Prostate gland (tissue), 2 donors: ENCODE measurements at regions not wholly inside any gene's neighbourhood (a gene's known extent, or its start where the extent isn't known, plus 50 kb on each side); places are given as distances from the start of the nearest gene placed in this dataset.

Experiments
- DNase-seq: peaks from one replicate; pipeline ENCODE4 v3.0.0-alpha.2; 2019; ENCODE audit warnings: low spot score
- H3K27ac ChIP-seq, 2 donors: fragments of 200-600 bp; sonication (generic); 2 replicates each; pipeline ENCODE4 v1.5.1; 2017 to 2019
- H3K27me3 ChIP-seq: fragments of 200-600 bp; sonication (generic); replicated peaks from 2 replicates; pipeline ENCODE4 v1.5.1; 2019; ENCODE audit not compliant: insufficient read depth
- H3K36me3 ChIP-seq, 2 donors: fragments of 200-600 bp; sonication (generic); 1 replicate in 1 of 2; 2 replicates in 1 of 2; pipeline versions ENCODE4 v1.5.1 to v1.8.1; 2017 to 2019
- H3K4me1 ChIP-seq: fragments of 200-600 bp; sonication (generic); replicated peaks from 2 replicates; pipeline ENCODE4 v1.5.1; 2019
- H3K4me3 ChIP-seq, 2 donors: fragments of 200-600 bp; sonication (generic); 2 replicates each; pipeline ENCODE4 v1.5.1; 2017 to 2019
- H3K9me3 ChIP-seq: fragments of 200-600 bp; sonication (generic); 2 replicates; pipeline ENCODE4 v1.5.1; 2017
- CTCF ChIP-seq, 4 experiments: fragments of 200-600 bp in 2 of 4; fragments of 450-650 bp in 2 of 4; sonication (generic) in 2 of 4; IDR thresholded peaks; 1 replicate in 3 of 4; 2 replicates in 1 of 4; pipeline ENCODE4 v1.5.1; 2016 to 2019; ENCODE audit warnings: antibody characterized with exemption in 4 of 4, mild to moderate bottlenecking in 2 of 4, moderate library complexity in 2 of 4
- POLR2A ChIP-seq: fragments of 450-650 bp; IDR thresholded peaks from one replicate; pipeline ENCODE4 v1.6.1; 2016; ENCODE audit warnings: antibody characterized with exemption, mild to moderate bottlenecking
- POLR2AphosphoS5 ChIP-seq: sonication (generic); formaldehyde crosslinking; IDR thresholded peaks from one replicate; pipeline ENCODE4 v1.6.1; 2017; ENCODE audit warnings: antibody characterized with exemption
- WGBS: methylation state at CpG from one replicate; pipeline ENCODE4 v1.1.5; 2018; 5-methylcytosine and 5-hydroxymethylcytosine counted together
- intact Hi-C: fragments of 100-400 bp; cut with DNase I; formaldehyde crosslinking; loops from one replicate; pipeline ENCODE4 v1.14.2; 2022

- no peak for DNase-seq
- intact Hi-C loops, result no loop called here
- H3K27me3 ChIP-seq, result no peaks in the 10 kb centered on the region
- no peak for TF ChIP-seq POLR2AphosphoS5
- no peak for TF ChIP-seq CTCF (IDR thresholded peaks at IDR 0.05)
- no peak for TF ChIP-seq POLR2A
- H3K4me1 ChIP-seq, result no peaks in the 10 kb centered on the region
- WGBS, result 75% methylated on average over 2 of the region's 2 CpGs
- no peak overlapping the region for H3K4me3 ChIP-seq
- no peaks in the 10 kb centered on the region for H3K36me3 ChIP-seq
- no peak overlapping the region for H3K27ac ChIP-seq
- no peaks in the 10 kb centered on the region for H3K9me3 ChIP-seq
Measured at GRCh38 chr4:175297965-175298565, 379.9 kb downstream of the ADAM29 start.

- Histone ChIP-seq H3K27ac (no peak overlapping the region), H3K9me3 (no peaks in the 10 kb centered on the region), H3K4me1 (no peaks in the 10 kb centered on the region), H3K4me3 (no peak overlapping the region), H3K36me3 (no peaks in the 10 kb centered on the region), H3K27me3 (no peaks in the 10 kb centered on the region)
- intact Hi-C loops, result no loop called here
- DNase-seq, result no peak
- no peak for TF ChIP-seq CTCF (IDR thresholded peaks at IDR 0.05)
- TF ChIP-seq POLR2A, result no peak
- no peak for TF ChIP-seq POLR2AphosphoS5
Measured at GRCh38 chr4:175306436-175306835, 388.3 kb downstream of the ADAM29 start.

- 79% methylated on average over 1 of the region's 1 CpG for WGBS
Measured at GRCh38 chr4:175307326-175307725, 389.2 kb downstream of the ADAM29 start.

GRCh38 chr4:175308236-175308635 lies 390.1 kb downstream of the ADAM29 start:
- Histone ChIP-seq H3K4me1 (no peaks in the 10 kb centered on the region), H3K36me3 (no peaks in the 10 kb centered on the region), H3K27ac (no peak overlapping the region), H3K9me3 (no peaks in the 10 kb centered on the region), H3K4me3 (no peak overlapping the region), H3K27me3 (no peaks in the 10 kb centered on the region)
- 82% methylated on average over 5 of the region's 5 CpGs for WGBS
- TF ChIP-seq POLR2AphosphoS5, result no peak
- no peak for TF ChIP-seq CTCF (IDR thresholded peaks at IDR 0.05)
- TF ChIP-seq POLR2A, result no peak
- DNase-seq, result no peak
- intact Hi-C loops, result no loop called here

More at GRCh38 chr4:175307326-175307725, 389.2 kb downstream of the ADAM29 start:
- Histone ChIP-seq H3K36me3 (no peaks in the 10 kb centered on the region), H3K27ac (no peak overlapping the region), H3K4me3 (no peak overlapping the region), H3K9me3 (no peaks in the 10 kb centered on the region), H3K4me1 (no peaks in the 10 kb centered on the region), H3K27me3 (no peaks in the 10 kb centered on the region)
- TF ChIP-seq POLR2A, result no peak
- TF ChIP-seq CTCF (IDR thresholded peaks at IDR 0.05), result no peak
- TF ChIP-seq POLR2AphosphoS5, result no peak
- no peak for DNase-seq
- intact Hi-C loops, result no loop called here

GRCh38 chr4:175309041-175309440 lies 390.9 kb downstream of the ADAM29 start:
- Histone ChIP-seq H3K27me3 (no peaks in the 10 kb centered on the region), H3K9me3 (no peaks in the 10 kb centered on the region), H3K4me1 (no peaks in the 10 kb centered on the region), H3K27ac (no peak overlapping the region), H3K4me3 (no peak overlapping the region), H3K36me3 (no peaks in the 10 kb centered on the region)
- intact Hi-C loops, result no loop called here
- TF ChIP-seq POLR2A (no peak), POLR2AphosphoS5 (no peak), CTCF (IDR thresholded peaks at IDR 0.05) (no peak)
- DNase-seq, result no peak
- WGBS, result 69% methylated on average over 3 of the region's 3 CpGs
